ENCODE measurements at regions not wholly inside any gene's neighbourhood (a gene's known extent, or its start where the extent isn't known, plus 50 kb on each side); places are given as distances from the start of the nearest gene placed in this dataset.

GRCh38 chr20:57049296-57049695 lies 217.1 kb downstream of the BMP7 start:
- TF ChIP-seq EZH2 (IDR thresholded peaks at IDR 0.05) (no peak), POLR2AphosphoS5 (IDR thresholded peaks at IDR 0.05; ENCODE audit: borderline replicate concordance, low read depth, low read length) (no peak), FOXP2 (optimal IDR thresholded peaks at IDR 0.05; ENCODE audit: control extremely low read depth, extremely low read length, insufficient read depth) (no peak)
